HTR-8/SVneo (cell line): ENCODE measurements at regions not wholly inside any gene's neighbourhood (a gene's known extent, or its start where the extent isn't known, plus 50 kb on each side); places are given as distances from the start of the nearest gene placed in this dataset.
"Not testable (repeated sequence)": the region's sequence is repeated elsewhere in the genome, so short reads cannot be mapped to it uniquely, and the experiment has no call there.

Experiments
- DNase-seq: peaks from one replicate; pipeline ENCODE4 v3.0.0; 2011; ENCODE audit warnings: low spot score, mixed read lengths; ENCODE audit not compliant: insufficient read length
- FAIRE-seq: peaks from 2 replicates; lab custom pipeline; 2011; peaks lifted over from hg19 to GRCh38; lab: Jason Lieb, UNC

DNA sequence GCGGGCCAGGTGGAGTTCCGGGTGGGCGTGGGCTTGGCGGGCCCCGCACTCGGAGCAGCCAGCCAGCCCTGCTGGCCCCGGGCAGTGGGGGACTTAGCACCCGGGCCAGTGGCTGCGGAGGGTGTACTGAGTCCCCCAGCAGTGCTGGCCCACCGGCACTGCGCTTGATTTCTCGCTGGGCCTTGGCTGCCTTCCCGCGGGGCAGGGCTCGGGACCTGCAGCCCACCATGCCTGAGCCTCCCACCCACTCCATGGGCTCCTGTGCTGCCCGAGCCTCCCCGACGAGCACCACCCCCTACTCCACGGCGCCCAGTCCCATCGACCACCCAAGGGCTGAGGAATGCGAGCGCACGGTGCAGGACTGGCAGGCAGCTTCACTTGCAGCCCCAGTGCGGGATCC, 55.3 kb upstream of the ITGB1 start:
- DNase-seq, FAIRE-seq: not testable (repeated sequence)

DNA sequence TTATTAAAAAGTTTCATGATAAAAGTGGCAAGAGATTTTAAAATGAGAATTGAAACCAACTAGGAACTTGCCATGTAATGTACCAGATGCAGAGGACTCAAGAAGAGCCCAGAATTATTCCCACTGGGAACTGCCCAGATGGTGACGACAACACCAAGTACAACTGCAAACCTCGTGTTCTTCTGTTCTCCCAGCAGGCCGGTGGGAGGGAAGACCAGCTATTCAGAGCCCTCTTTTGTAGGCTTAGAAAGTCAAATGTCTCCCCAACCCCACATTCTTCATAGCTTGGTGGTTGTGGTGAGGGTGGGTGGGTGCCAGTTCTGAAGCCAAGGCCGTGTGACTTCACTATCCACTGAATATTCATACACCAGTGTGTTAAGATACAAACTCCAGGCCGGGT, 54.3 kb upstream of the ITGB1 start:
- DNase-seq (no peak), FAIRE-seq (no peak)

DNA sequence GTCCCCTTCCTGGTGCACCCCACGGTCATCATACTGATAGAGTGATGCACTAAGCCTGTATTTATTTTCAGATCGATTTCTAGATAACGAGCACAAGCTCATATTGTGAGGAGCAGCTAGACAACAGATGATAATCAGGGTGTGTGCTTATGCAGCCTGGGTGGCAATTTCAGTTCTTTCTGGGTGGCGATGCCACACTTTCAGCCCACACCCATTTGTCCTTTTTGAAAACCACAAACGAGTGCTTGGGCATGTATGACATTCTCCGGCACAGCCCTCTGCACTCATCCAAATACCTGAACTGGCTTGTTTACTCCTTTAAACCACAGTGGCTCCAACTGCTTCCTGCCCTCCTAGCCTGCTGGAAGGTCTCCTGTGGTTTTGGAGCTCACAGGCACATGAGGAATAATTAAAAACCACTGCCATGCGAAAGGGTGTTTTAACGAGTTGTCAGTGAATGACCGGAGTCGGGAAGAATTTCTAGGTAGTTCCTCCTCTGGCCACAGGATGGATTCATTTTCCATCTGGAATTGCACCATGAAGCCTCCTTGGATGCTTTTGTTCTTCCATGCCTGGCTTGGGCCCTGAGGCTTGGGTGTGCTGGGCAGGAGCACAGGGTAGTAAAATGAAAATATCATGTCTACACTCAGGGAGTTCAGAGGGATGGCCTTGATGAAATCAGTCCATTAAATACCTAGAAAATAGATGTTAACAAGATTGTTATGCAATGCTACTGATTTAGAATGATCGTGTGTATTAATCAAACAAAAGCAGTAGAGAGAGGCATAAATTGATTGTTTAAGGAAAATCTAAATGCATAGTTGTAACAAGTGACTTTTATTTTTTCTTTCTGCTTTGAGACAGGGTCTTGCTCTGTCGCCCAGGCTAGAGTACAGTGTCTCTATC, 52.4 kb upstream of the ITGB1 start:
- peak; percentile 71 for DNase-seq
- peak; percentile 4 for FAIRE-seq

DNA sequence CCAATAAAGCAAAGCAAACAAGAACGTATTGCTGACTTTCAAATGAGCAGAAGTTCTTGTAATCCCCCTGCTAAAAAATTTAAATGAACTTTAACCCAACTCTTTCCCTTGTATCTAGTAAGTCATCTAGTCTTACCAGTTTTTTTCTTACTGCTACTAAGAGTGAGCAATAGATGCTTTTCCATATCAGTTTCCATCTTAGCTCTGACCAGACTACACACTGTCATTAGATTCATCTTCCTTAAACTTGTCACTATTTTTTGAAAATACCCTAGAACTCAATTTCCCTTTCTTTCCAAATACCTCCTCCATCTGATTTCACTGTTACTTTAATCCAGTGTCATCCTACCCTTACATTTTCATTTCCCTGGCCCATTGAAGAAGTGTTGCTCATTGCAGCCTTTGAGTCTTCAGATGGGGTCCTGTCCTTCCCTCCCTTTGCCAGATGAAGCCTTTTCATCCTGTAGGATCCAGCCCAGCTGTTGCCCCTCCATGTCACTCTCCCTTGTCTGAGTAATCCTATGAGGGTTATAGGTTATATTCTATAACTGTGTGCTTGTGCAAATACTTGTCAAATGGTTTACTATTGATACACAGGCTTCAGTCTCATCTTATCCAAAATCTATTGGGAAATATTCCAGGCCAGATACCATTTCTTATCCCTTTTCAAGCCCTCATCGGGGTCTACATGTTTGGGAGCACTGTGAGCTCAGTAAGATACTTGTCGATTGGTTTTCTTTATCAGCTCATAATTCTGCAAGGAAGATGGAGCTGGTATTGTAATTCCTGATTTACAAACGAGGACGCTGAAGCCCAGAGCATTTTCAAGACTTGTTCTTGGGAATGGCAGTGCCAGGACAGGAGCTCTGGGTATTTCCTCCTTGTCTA, 51.5 kb upstream of the ITGB1 start:
- FAIRE-seq (peak; percentile 4), DNase-seq (no peak)

DNA sequence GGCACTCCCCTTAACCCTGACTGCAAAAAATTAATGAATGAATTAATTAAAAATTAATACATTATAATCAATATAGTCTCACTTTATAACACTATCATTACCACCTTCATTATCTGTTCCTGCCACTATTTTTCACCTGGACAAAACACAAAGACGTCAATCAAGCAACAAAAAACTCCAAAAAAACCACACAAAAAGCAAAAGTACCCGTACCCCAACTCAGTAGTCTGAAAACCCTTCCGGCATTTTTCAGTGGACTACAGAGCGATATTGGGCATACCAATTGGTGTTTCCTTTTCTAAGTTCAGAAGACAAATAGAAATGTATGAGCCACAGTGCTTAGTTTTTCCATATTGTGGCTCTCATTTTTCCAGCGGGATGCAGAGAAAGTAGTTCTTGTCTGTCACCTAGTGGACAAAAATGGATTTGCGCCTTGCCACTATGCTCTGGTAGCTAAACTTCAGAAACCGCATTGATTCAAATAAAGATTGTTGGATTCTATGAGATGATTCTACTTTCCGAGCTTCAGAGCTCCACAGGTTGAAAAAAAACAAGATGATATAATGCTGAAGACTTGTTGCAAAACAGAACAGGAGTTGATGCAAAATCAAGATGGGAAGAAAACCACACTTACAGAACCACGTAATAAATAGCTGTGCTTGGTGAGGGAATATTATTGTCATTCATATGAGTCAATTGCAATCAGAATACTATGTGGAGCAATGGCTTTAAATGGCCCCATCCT, 50.6 kb upstream of the ITGB1 start:
- FAIRE-seq: no peak
- DNase-seq: peak; percentile 67

DNA sequence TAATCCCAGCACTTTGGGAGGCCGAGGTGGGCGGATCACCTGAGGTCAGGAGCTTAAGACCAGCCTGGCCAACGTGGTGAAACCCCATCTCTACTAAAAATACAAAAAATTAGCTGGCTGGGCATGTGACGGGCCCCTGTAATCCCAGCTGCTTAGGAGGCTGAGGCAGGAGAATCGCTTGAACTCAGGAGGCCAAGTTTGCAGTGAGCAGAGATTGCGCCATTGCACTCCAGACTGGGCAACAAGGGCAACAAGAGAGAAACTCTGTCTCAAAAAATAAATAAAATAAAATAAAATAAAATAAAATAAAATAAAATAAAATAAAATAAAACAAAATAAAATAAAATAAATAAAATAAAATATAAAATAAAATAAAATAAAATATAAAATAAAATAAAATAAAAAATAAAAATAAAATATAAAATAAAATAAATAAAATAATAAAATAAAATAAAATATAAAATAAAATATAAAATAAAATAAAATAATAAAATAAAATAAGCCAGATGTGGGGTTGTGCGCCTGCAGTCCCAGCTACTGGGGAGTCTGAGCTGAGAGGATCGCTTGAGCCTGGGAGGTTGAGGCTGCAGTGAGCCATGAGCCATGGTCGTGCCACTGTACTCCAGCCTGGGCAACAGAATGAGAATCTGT, 49.8 kb upstream of the ITGB1 start:
- not testable (repeated sequence) for DNase-seq, FAIRE-seq
